ENCODE measurements at regions not wholly inside any gene's neighbourhood (a gene's known extent, or its start where the extent isn't known, plus 50 kb on each side); places are given as distances from the start of the nearest gene placed in this dataset.

DNA sequence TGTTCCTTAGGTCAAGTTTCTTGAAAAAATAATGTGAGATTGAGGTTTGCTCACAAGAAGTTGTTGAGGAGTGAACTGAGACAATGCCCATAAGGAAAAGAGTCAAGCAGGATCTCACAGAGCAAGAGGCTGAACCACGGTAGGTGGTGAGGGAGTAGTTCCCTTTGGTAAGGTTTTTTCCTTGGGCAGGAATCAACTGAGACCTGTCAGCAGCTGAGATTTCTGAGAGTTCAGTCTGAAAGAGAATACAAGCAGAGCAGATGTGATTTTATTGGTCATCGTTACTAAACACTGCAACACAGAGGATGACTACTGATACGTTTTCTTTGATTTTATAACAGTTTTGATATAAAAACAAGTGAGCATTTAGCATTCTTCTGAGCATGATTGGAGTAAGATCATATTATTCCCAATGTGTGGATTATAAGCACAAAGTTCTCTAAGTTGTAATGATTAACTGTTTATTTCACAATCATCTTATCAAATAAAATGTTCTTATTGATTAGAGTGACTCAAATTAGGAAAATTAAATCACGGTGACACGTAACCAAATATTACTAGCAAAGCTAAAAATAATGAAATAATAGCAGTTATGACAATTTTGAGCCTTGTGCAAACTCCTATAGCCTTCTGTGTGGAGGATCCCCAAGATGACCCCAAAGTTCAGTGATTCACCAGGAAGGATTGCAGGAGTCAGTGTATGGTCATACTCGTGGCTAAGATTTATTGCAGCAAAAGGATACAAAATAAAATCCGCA, 346.2 kb upstream of the ZNF717 start:
- Mint-ChIP-seq H3K4me3 (ENCODE audit: unreplicated experiment) (no peak overlapping the region), H3K27ac (ENCODE audit: unreplicated experiment) (no peak overlapping the region), H3K36me3 (ENCODE audit: unreplicated experiment) (no peaks in the 10 kb centered on the region), H3K9me3 (ENCODE audit: unreplicated experiment) (no peaks in the 10 kb centered on the region), H3K27me3 (ENCODE audit: unreplicated experiment) (no peaks in the 10 kb centered on the region), H3K4me1 (ENCODE audit: unreplicated experiment) (peaks cover 16% of the 10 kb centered on the region)
- TF ChIP-seq, protein P1, sequence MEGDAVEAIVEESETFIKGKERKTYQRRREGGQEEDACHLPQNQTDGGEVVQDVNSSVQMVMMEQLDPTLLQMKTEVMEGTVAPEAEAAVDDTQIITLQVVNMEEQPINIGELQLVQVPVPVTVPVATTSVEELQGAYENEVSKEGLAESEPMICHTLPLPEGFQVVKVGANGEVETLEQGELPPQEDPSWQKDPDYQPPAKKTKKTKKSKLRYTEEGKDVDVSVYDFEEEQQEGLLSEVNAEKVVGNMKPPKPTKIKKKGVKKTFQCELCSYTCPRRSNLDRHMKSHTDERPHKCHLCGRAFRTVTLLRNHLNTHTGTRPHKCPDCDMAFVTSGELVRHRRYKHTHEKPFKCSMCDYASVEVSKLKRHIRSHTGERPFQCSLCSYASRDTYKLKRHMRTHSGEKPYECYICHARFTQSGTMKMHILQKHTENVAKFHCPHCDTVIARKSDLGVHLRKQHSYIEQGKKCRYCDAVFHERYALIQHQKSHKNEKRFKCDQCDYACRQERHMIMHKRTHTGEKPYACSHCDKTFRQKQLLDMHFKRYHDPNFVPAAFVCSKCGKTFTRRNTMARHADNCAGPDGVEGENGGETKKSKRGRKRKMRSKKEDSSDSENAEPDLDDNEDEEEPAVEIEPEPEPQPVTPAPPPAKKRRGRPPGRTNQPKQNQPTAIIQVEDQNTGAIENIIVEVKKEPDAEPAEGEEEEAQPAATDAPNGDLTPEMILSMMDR (IDR thresholded peaks at IDR 0.05) = no peak
- DNase-seq (ENCODE audit: extremely low spot score, unreplicated experiment) = no peak

DNA sequence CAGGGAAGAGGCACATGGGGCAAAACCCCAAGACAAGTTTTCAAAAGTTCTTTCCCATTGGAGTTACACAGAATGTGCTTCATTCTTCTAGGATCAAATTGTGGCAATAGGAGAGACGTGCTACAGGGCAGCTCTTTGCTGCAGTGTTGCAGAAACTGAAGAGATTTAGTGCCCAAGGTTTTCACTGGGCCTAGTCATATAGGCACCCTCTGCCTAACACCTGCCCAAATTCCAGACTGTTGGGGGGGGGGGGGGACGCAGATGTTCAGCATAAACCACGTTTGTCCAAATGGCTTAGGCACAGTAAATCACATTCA, 346.8 kb upstream of the ZNF717 start:
- no peak for DNase-seq (ENCODE audit: extremely low spot score, unreplicated experiment)
- H3K36me3 Mint-ChIP-seq (ENCODE audit: unreplicated experiment) = no peaks in the 10 kb centered on the region
- no peaks in the 10 kb centered on the region for H3K9me3 Mint-ChIP-seq (ENCODE audit: unreplicated experiment)
- H3K4me3 Mint-ChIP-seq (ENCODE audit: unreplicated experiment) = no peak overlapping the region
- H3K4me1 Mint-ChIP-seq (ENCODE audit: unreplicated experiment) = peaks cover 16% of the 10 kb centered on the region
- no peaks in the 10 kb centered on the region for H3K27me3 Mint-ChIP-seq (ENCODE audit: unreplicated experiment)
- TF ChIP-seq, protein P1 (IDR thresholded peaks at IDR 0.05) = no peak
- no peak overlapping the region for H3K27ac Mint-ChIP-seq (ENCODE audit: unreplicated experiment)

DNA sequence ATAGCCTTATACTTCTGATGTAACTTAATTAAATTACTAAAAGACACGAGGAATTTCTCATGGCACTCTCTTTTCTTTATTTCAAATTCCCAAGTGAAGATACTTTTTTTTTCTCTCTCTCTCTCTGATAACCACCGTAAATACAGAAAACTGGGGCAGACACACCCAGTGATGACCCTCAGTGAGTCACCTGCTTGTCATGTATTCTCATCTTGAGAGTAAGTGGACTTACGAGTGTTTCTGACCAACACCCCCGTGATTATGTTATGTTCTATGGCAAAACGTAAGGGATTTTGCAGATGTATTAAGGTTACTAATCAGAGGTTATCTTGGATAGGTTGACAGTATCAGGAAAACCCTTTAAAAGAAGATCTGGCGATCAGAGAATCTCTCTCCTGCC, 348.8 kb upstream of the ZNF717 start:
- H3K4me1 Mint-ChIP-seq (ENCODE audit: unreplicated experiment) = peaks cover 22% of the 10 kb centered on the region
- H3K27me3 Mint-ChIP-seq (ENCODE audit: unreplicated experiment) = no peaks in the 10 kb centered on the region
- H3K36me3 Mint-ChIP-seq (ENCODE audit: unreplicated experiment) = no peaks in the 10 kb centered on the region
- TF ChIP-seq, protein P1 (IDR thresholded peaks at IDR 0.05) = no peak
- no peak overlapping the region for H3K27ac Mint-ChIP-seq (ENCODE audit: unreplicated experiment)
- no peaks in the 10 kb centered on the region for H3K9me3 Mint-ChIP-seq (ENCODE audit: unreplicated experiment)
- no peak overlapping the region for H3K4me3 Mint-ChIP-seq (ENCODE audit: unreplicated experiment)
- no peak for DNase-seq (ENCODE audit: extremely low spot score, unreplicated experiment)

DNA sequence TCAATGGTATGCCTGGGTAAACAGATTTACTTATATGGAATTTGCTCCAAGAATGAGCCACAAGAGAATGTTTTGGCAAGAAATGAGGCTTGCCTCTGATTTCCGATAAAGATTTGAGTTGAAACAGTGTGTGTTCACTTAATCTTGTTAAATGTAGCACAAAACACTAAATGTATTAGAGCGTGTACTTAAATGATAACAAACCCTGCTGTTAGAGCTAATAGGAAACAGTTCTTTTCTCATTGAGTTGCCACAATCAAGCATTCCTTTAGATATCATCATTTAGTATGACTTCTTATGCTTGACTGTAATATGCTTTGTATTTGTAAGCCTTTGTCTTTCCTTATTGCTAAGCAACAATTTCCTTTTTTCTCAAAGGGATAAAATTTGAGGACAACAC, 353.6 kb upstream of the ZNF717 start:
- Mint-ChIP-seq H3K4me3 (ENCODE audit: unreplicated experiment) (no peak overlapping the region), H3K27ac (ENCODE audit: unreplicated experiment) (no peak overlapping the region), H3K36me3 (ENCODE audit: unreplicated experiment) (no peaks in the 10 kb centered on the region), H3K4me1 (ENCODE audit: unreplicated experiment) (peaks cover 11% of the 10 kb centered on the region), H3K9me3 (ENCODE audit: unreplicated experiment) (no peaks in the 10 kb centered on the region), H3K27me3 (ENCODE audit: unreplicated experiment) (no peaks in the 10 kb centered on the region)
- no peak for DNase-seq (ENCODE audit: extremely low spot score, unreplicated experiment)
- TF ChIP-seq, protein P1 (IDR thresholded peaks at IDR 0.05) = no peak

DNA sequence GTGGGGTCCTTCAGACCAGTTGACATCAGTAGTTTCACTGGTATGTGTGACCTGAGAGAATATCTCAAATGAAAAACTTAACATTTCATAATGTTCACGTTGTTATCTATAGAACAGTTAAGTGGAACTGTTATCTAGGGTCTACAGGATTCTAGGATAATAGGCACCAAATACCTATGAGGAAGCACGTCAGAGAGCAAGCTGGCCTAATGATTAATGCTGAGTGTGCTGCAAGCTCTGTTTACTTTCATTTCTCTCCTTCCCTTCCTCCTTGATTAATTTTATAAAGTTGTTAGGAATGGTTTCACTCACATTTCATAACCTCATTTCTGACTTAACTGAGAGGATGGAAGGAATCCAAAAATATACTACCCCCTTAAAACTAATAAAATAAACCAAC, 362.5 kb upstream of the ZNF717 start:
- Mint-ChIP-seq H3K4me3 (ENCODE audit: unreplicated experiment) (no peak overlapping the region), H3K27ac (ENCODE audit: unreplicated experiment) (no peak overlapping the region), H3K4me1 (ENCODE audit: unreplicated experiment) (peaks cover 8% of the 10 kb centered on the region), H3K9me3 (ENCODE audit: unreplicated experiment) (peaks cover 8% of the 10 kb centered on the region), H3K36me3 (ENCODE audit: unreplicated experiment) (no peaks in the 10 kb centered on the region), H3K27me3 (ENCODE audit: unreplicated experiment) (no peaks in the 10 kb centered on the region)
- no peak for DNase-seq (ENCODE audit: extremely low spot score, unreplicated experiment)
- TF ChIP-seq, protein P1 (IDR thresholded peaks at IDR 0.05) = no peak

All from osteocyte (in vitro differentiated cells).